HPDE6-E6E7 (cell line): ENCODE measurements at regions not wholly inside any gene's neighbourhood (a gene's known extent, or its start where the extent isn't known, plus 50 kb on each side); places are given as distances from the start of the nearest gene placed in this dataset.
A peak's percentile ranks its signal among the peaks of the same experiment; 100 is the strongest.
"Not testable (repeated sequence)": the region's sequence is repeated elsewhere in the genome, so short reads cannot be mapped to it uniquely, and the experiment has no call there.

Experiments
- DNase-seq: peaks from one replicate; pipeline ENCODE4 v3.0.0; 2011; ENCODE audit warnings: missing footprints; ENCODE audit errors: extremely low spot score

DNA sequence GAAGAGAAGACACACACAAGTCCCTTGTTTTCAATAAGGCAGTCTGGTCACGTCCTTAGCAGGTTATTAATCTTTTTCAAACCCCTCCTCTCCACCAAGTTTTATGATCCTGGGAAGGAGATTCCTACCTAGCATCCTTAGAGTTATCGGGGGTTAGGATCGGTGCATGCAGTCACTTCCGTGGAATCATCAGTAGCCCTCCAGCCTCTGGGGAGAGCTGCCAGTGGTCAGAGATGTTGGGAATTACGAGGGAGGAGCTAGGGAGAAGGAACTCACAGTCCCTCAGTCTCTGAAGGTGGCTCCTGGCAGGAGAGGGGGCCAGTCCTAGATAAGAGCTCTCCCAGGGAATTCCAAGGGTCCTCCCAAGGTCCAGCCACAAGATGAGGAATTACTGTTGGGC, 57.7 kb upstream of the ATP5PO start:
- no peak for DNase-seq

DNA sequence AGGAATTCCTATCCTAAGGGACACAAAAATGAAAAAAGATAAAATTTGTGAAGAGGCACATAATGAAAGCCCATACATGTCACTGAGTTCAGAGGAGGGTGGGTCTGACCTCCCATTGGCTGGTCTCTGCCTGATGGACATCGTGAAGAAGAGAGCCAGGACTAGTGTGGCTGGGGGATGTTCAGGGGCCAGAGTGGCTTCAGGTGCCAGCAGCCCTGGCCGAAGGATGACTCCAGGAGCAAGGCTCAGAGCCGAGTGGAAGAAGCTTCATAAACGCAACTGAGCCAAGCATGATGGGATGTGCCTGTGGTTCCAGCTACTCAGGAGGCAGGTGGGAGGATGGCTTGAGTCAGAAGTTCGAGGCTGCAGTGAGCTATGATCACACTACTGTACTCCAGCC, 56.9 kb upstream of the ATP5PO start:
- DNase-seq, result no peak

DNA sequence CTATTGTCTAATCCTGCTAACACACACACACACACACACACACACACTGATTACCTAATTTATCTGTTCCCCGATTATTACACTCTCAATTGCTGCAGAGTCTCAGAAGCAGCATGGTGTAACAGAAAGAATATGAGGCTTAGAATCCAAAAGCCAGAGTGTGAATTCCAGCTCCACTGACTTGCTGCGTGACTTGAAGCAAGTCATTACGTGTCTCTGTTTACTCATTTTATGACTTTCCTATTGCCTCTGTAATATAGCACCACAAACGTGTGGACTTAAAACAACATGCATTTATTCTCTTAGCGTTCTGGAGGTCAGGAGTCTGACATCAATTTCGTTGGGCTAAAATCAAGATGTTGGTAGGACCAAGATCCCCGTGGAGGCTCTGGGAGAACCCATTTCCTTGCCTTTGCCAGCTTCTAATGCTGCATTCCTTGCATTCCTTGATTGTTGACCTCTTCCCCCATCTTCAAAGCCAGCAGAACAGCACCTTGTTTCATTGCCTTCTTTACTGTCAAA, 55.9 kb upstream of the ATP5PO start:
- DNase-seq, result peak; percentile 35

DNA sequence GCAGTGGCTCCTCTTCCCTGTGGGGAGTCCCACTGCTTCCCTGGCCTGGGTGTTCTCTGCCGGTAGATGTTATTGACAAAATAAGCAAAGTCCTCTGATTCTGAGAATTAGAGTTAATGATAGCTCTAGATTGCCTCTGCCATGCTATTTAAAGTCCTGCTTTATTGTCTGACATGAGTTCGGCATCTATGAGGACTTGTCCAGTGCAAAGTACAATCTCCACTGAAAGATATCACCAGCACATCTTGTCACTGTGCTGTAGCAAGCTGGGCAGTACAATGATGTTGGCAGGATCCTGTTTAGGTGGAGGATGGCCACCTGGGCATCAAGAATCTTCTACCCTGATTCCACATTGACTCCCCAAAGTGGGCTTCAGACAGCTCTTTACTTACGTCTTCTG, 54.0 kb upstream of the ATP5PO start:
- DNase-seq, result no peak

DNA sequence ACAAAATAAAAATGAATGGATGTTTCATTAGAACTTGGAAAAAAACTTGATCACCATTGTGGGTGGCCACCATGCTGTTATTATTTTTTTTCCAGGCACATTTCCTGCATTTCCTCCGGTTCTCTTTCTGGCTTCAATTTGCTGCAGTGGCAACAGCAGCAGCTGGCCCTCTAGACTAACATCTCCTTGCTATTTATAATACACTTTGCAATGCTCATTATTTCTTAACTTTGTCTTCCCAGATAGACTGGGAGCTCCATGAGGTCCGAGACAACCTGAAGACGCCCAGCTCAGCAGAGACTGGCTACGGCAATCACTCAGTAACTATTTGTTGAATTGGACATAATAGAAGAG, 53.4 kb upstream of the ATP5PO start:
- DNase-seq, result no peak

DNA sequence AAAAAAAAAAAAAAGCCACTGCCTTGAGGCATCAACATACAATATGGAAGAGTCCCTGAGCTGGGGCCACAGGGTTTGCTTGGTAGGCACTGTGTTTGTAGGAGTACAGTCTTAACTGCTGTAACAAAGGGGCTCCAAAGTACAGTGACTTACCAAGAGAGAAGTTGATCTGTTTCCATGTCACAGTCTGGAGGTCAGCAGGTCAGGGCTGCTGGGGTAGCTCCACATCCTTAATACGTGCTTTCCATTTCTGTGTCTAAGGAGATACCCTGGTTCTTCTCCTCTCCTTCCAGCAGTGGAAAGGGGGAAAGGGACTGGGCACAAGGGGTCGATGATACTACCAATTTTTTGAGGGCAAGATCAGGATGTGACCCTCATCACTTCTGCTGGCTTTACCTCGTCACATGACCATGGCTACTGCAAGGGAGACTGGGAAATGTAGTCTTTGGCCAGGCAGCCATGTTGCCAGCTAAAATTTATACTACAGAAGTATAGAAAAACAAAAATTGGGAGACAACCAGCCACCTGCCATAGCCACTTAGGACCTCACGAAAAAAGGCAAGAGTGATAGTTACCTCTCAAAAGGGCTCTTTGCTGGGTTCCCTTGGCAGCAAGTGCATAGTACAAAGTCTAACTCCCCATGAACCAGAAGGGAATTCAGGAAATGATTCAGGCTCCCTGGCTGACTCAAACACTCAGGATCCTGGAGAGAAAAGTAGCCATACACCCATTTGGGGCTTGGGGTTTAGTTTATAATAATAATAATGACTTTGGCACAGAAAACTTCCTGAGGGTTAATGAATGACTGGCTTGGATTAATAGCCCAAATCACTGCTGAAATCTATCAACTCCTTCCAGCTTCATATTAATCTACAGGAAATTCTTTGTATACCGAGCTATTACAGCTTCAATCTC, 52.7 kb upstream of the ATP5PO start:
- DNase-seq, result peak; percentile 81

DNA sequence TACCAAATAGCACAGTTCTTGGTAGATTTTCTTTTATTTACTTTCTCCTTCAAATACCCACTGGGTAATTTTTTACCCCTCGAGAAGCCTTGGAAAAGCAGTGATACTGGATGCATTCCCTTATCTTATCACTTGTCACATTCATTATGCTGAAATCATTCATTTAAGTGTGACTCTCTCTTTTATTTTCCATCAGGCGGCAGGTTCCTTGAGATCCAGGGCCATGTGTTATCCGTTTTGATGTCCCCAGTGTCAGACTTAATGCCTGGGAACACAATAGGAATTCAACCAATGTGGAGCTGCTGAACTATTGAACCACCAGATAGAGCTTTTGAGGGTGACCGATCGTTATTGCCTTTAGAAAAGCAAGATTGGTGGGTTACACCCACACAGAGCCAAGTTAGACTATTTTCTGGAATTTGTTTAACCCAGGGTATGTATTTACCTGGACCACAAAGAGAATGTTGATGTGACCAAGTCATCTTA, 51.5 kb upstream of the ATP5PO start:
- DNase-seq, result no peak

DNA sequence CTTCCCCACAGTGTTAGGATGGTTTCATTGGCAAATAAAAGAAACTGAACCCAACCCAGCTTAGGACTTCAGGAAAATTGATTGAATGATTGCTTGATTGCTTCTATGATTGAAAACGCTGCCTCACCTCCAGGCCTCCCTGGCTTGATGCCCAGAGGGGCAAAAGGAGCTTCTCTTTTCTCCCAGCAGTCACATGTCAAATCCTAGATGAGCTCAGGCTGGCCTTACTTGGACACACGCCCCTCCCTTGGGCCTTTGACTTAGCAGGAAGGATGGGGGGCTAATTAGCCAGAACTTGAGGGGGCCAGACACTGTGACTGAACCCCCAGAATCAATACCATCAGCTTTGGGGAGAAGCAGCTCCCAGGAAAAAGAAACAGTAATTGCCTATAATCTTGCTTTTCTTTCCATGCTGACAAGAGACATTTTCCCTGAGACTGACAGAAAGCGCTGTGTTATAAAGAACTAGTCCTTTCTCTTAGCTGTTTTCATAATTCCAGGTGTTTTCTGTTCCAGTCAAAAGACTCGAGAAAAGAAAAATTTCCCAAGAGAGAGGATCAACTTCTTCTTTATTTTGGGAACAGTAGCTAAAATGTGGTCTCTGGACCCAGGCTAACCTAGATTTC, 50.8 kb upstream of the ATP5PO start:
- no peak for DNase-seq

DNA sequence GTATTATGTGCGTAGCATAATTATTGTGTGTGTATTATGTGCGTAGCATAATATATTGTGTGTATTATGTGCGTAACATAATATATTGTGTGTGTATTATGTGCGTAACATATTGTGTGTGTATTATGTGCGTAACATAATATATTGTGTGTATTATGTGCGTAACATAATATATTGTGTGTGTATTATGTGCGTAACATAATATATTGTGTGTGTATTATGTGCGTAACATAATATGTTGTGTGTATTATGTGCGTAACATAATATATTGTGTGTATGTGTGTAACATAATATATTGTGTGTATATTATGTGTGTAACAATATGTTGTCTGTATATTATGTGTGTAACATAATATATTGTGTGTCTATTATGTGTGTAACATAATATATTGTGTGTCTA, 50.1 kb upstream of the ATP5PO start:
- not testable (repeated sequence) for DNase-seq
